ENCODE measurements at regions not wholly inside any gene's neighbourhood (a gene's known extent, or its start where the extent isn't known, plus 50 kb on each side); places are given as distances from the start of the nearest gene placed in this dataset.

- H3K27ac Mint-ChIP-seq: no peak overlapping the region
Observed at GRCh38 chr20:5677389-5677788, 66.6 kb upstream of the GPCPD1 start.

More at GRCh38 chr20:5677389-5677788, 66.6 kb upstream of the GPCPD1 start:
- peaks cover 33 to 34% of the 10 kb centered on the region in 2 donors for H3K4me1 ChIP-seq (ENCODE audit: control insufficient read depth in 2 of 2, insufficient read depth in 2 of 2, low read length in 2 of 2)
- H2AFZ ChIP-seq (ENCODE audit: insufficient read depth, low read depth, low read length, poor library complexity, severe bottlenecking): no peak overlapping the region
- no peaks in the 10 kb centered on the region for H3K27me3 ChIP-seq (replicated peaks in 1 of 4; ENCODE audit: control extremely low read depth in 1 of 4, control insufficient read depth in 3 of 4, insufficient read depth in 4 of 4, low read length in 3 of 4)
- H3K4me2 ChIP-seq (replicated peaks; ENCODE audit: low read depth, low read length, poor library complexity, severe bottlenecking): no peak overlapping the region
- no peaks in the 10 kb centered on the region for H3K79me2 ChIP-seq (ENCODE audit: control insufficient read depth, insufficient read depth, low read length)
- no peak for ATAC-seq (ENCODE audit: low read depth)
- CTCF ChIA-PET: interaction anchor here (0.6 to 1.1 kb wide), 2 partner anchors 110 to 152 kb away, joined by 3 to 5 read pairs; no protein-coding TSS in a partner anchor
- H3K9me3 Mint-ChIP-seq (ENCODE audit: insufficient read depth): no peaks in the 10 kb centered on the region
- DNase-seq: no peak
- no peaks in the 10 kb centered on the region for H3K9me3 ChIP-seq (ENCODE audit: control extremely low read depth in 1 of 3, control insufficient read depth in 2 of 3, insufficient read depth in 1 of 3, low read length in 2 of 3)
- H3K4me3 Mint-ChIP-seq: no peak overlapping the region
- H3K36me3 ChIP-seq (replicated peaks in 1 of 2; ENCODE audit: control extremely low read depth in 1 of 2, control insufficient read depth in 1 of 2, extremely low read depth in 1 of 2, insufficient read depth in 2 of 2, low read length in 1 of 2): no peaks in the 10 kb centered on the region
- 100% methylated on average over 3 of the region's 4 CpGs for WGBS (ENCODE audit: insufficient coverage)
- no peak overlapping the region for H3K27ac ChIP-seq (ENCODE audit: low read length in 2 of 2)
- H3K27me3 Mint-ChIP-seq: no peaks in the 10 kb centered on the region
- peaks cover 30% of the 10 kb centered on the region for H3K4me1 Mint-ChIP-seq
- H3K9ac ChIP-seq (ENCODE audit: low read length): no peak overlapping the region
- TF ChIP-seq EZH2 (IDR thresholded peaks at IDR 0.05; ENCODE audit: borderline replicate concordance, insufficient read depth, low read depth, low read length, poor library complexity, severe bottlenecking) (no peak), CTCF (IDR thresholded peaks at IDR 0.05) (no peak)
- H3K4me3 ChIP-seq (ENCODE audit: control extremely low read depth in 1 of 5, extremely low read depth in 1 of 5, insufficient read depth in 1 of 5, low read depth in 2 of 5, low read length in 4 of 5): no peak overlapping the region
- POLR2A ChIA-PET: no interaction called here
- intact Hi-C loops (cut with micrococcal nuclease): no loop called here
- H4K20me1 ChIP-seq (ENCODE audit: control insufficient read depth, insufficient read depth, low read length, poor library complexity, severe bottlenecking): no peaks in the 10 kb centered on the region
